ENCODE measurements at regions not wholly inside any gene's neighbourhood (a gene's known extent, or its start where the extent isn't known, plus 50 kb on each side); places are given as distances from the start of the nearest gene placed in this dataset.

GRCh38 chr2:16313235-16313975 lies 352.2 kb downstream of the CYRIA start:
- Histone ChIP-seq H3K9me3 (no peaks in the 10 kb centered on the region), H3K27me3 (no peaks in the 10 kb centered on the region), H3K4me1 (no peaks in the 10 kb centered on the region), H3K36me3 (no peaks in the 10 kb centered on the region), H3K27ac (no peak overlapping the region), H3K4me3 (no peak overlapping the region)
- no peak for ATAC-seq
- WGBS, 2 donors (ENCODE audit: low coverage in 1 of 2), result 88 to 95% methylated on average over 9 of the region's 9 CpGs
- TF ChIP-seq, protein P1, sequence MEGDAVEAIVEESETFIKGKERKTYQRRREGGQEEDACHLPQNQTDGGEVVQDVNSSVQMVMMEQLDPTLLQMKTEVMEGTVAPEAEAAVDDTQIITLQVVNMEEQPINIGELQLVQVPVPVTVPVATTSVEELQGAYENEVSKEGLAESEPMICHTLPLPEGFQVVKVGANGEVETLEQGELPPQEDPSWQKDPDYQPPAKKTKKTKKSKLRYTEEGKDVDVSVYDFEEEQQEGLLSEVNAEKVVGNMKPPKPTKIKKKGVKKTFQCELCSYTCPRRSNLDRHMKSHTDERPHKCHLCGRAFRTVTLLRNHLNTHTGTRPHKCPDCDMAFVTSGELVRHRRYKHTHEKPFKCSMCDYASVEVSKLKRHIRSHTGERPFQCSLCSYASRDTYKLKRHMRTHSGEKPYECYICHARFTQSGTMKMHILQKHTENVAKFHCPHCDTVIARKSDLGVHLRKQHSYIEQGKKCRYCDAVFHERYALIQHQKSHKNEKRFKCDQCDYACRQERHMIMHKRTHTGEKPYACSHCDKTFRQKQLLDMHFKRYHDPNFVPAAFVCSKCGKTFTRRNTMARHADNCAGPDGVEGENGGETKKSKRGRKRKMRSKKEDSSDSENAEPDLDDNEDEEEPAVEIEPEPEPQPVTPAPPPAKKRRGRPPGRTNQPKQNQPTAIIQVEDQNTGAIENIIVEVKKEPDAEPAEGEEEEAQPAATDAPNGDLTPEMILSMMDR (IDR thresholded peaks at IDR 0.05), result no peak
- no peak for TF ChIP-seq POLR2AphosphoS5 (IDR thresholded peaks at IDR 0.05)
- no peak for TF ChIP-seq EP300 (IDR thresholded peaks at IDR 0.05)
- no peak for TF ChIP-seq POLR2A (IDR thresholded peaks at IDR 0.05)

GRCh38 chr2:16312771-16313170 lies 352.9 kb downstream of the CYRIA start:
- no peak overlapping the region for H3K4me3 ChIP-seq
- no peaks in the 10 kb centered on the region for H3K36me3 ChIP-seq
- TF ChIP-seq POLR2AphosphoS5 (IDR thresholded peaks at IDR 0.05) (no peak), EP300 (IDR thresholded peaks at IDR 0.05) (no peak), POLR2A (IDR thresholded peaks at IDR 0.05) (no peak)
- TF ChIP-seq, protein P1 (IDR thresholded peaks at IDR 0.05), result no peak
- ATAC-seq, result no peak
- 50 to 100% methylated on average over 1 of the region's 2 CpGs for WGBS, 2 donors (ENCODE audit: low coverage in 1 of 2)
- no peaks in the 10 kb centered on the region for H3K27me3 ChIP-seq
- H3K4me1 ChIP-seq, result no peaks in the 10 kb centered on the region
- no peak overlapping the region for H3K27ac ChIP-seq
- no peaks in the 10 kb centered on the region for H3K9me3 ChIP-seq

- WGBS, 2 donors (ENCODE audit: low coverage in 1 of 2), result 37 to 41% methylated on average over 8 of the region's 8 CpGs
- TF ChIP-seq EP300 (IDR thresholded peaks at IDR 0.05), result no peak
- no peak for TF ChIP-seq POLR2A (IDR thresholded peaks at IDR 0.05)
- no peak for TF ChIP-seq POLR2AphosphoS5 (IDR thresholded peaks at IDR 0.05)
- TF ChIP-seq, protein P1 (IDR thresholded peaks at IDR 0.05), result no peak
- H3K27me3 ChIP-seq, result no peaks in the 10 kb centered on the region
- no peaks in the 10 kb centered on the region for H3K9me3 ChIP-seq
- no peak overlapping the region for H3K4me3 ChIP-seq
- ATAC-seq, result no peak
- H3K36me3 ChIP-seq, result no peaks in the 10 kb centered on the region
- no peaks in the 10 kb centered on the region for H3K4me1 ChIP-seq
- H3K27ac ChIP-seq, result no peak overlapping the region
Observed at GRCh38 chr2:16311521-16312440, 353.9 kb downstream of the CYRIA start.

GRCh38 chr2:16308816-16309215 lies 356.8 kb downstream of the CYRIA start:
- Histone ChIP-seq H3K9me3 (no peaks in the 10 kb centered on the region), H3K4me3 (no peak overlapping the region), H3K36me3 (no peaks in the 10 kb centered on the region), H3K4me1 (no peaks in the 10 kb centered on the region), H3K27me3 (peaks cover 6% of the 10 kb centered on the region), H3K27ac (no peak overlapping the region)
- ATAC-seq, result no peak
- 85 to 86% methylated on average over 2 of the region's 2 CpGs for WGBS, 2 donors (ENCODE audit: low coverage in 1 of 2)
- TF ChIP-seq, protein P1 (IDR thresholded peaks at IDR 0.05), result no peak
- no peak for TF ChIP-seq EP300 (IDR thresholded peaks at IDR 0.05)
- TF ChIP-seq POLR2AphosphoS5 (IDR thresholded peaks at IDR 0.05), result no peak
- no peak for TF ChIP-seq POLR2A (IDR thresholded peaks at IDR 0.05)

Data from gastroesophageal sphincter (tissue), 4 donors.